Hepatocyte (in vitro differentiated cells): ENCODE measurements at regions not wholly inside any gene's neighbourhood (a gene's known extent, or its start where the extent isn't known, plus 50 kb on each side); places are given as distances from the start of the nearest gene placed in this dataset.

ENCODE experiments used
- DNase-seq: peaks from one replicate; pipeline ENCODE4 v3.0.0-alpha.2; 2016; ENCODE audit warnings: low spot score
- H2AFZ ChIP-seq: fragments of 200-600 bp; sonication (generic); 2 replicates; pipeline ENCODE4 v1.6.0; 2016; ENCODE audit warnings: antibody characterized with exemption, mild to moderate bottlenecking
- H3K27ac ChIP-seq: fragments of 200-600 bp; sonication (generic); 2 replicates; pipeline ENCODE4 v1.5.1; 2016; ENCODE audit warnings: mild to moderate bottlenecking
- H3K27me3 ChIP-seq: fragments of 200-600 bp; sonication (generic); 2 replicates; pipeline ENCODE4 v1.6.1; 2016
- H3K36me3 ChIP-seq: fragments of 200-600 bp; sonication (generic); replicated peaks from 2 replicates; pipeline ENCODE4 v1.5.1; 2016; ENCODE audit warnings: low read depth; ENCODE audit not compliant: insufficient read depth
- H3K4me1 ChIP-seq: fragments of 200-600 bp; sonication (generic); 2 replicates; pipeline ENCODE4 v1.5.1; 2016; ENCODE audit warnings: mild to moderate bottlenecking, moderate library complexity; ENCODE audit not compliant: insufficient read depth
- H3K4me2 ChIP-seq: fragments of 200-600 bp; sonication (generic); 2 replicates; pipeline ENCODE4 v1.6.0; 2016
- H3K4me3 ChIP-seq: fragments of 200-600 bp; sonication (generic); 2 replicates; pipeline ENCODE4 v1.5.1; 2016; ENCODE audit warnings: mild to moderate bottlenecking
- H3K79me2 ChIP-seq: fragments of 200-600 bp; sonication (generic); 2 replicates; pipeline ENCODE4 v1.6.0; 2017; ENCODE audit warnings: mild to moderate bottlenecking
- H3K9me2 ChIP-seq: fragments of 200-600 bp; sonication (generic); replicated peaks from 2 replicates; pipeline ENCODE4 v1.6.0; 2017; ENCODE audit warnings: mild to moderate bottlenecking; ENCODE audit not compliant: insufficient read depth
- H3K9me3 ChIP-seq: fragments of 200-600 bp; sonication (generic); 2 replicates; pipeline ENCODE4 v1.5.1; 2016; ENCODE audit warnings: low read depth, mild to moderate bottlenecking
- H4K20me1 ChIP-seq: fragments of 200-600 bp; sonication (generic); 2 replicates; pipeline ENCODE4 v1.6.0; 2016; ENCODE audit warnings: mild to moderate bottlenecking; ENCODE audit not compliant: insufficient read depth, poor library complexity, severe bottlenecking
- EZH2 ChIP-seq: fragments of 200-600 bp; sonication (generic); IDR thresholded peaks from 2 replicates; pipeline ENCODE4 v1.6.1; 2016; ENCODE audit warnings: antibody characterized with exemption, mild to moderate bottlenecking, borderline replicate concordance
- EZH2phosphoT487 ChIP-seq: fragments of 200-600 bp; sonication (generic); IDR thresholded peaks from one replicate; pipeline ENCODE4 v1.6.1; 2018; ENCODE audit warnings: antibody characterized with exemption, mild to moderate bottlenecking, low read depth, moderate library complexity; ENCODE audit not compliant: unreplicated experiment, severe bottlenecking
- WGBS: methylation state at CpG from one replicate; pipeline ENCODE4 v1.1.6; 2016; ENCODE audit warnings: low lambda C conversion rate; ENCODE audit errors: missing lambda C conversion rate; 5-methylcytosine and 5-hydroxymethylcytosine counted together
- TF ChIP-seq, protein P1 (sequence below): fragments of 200-600 bp; sonication (generic); IDR thresholded peaks from 2 replicates; pipeline ENCODE4 v1.5.1; 2016; ENCODE audit warnings: antibody characterized with exemption, mild to moderate bottlenecking; ENCODE audit not compliant: poor library complexity

DNA sequence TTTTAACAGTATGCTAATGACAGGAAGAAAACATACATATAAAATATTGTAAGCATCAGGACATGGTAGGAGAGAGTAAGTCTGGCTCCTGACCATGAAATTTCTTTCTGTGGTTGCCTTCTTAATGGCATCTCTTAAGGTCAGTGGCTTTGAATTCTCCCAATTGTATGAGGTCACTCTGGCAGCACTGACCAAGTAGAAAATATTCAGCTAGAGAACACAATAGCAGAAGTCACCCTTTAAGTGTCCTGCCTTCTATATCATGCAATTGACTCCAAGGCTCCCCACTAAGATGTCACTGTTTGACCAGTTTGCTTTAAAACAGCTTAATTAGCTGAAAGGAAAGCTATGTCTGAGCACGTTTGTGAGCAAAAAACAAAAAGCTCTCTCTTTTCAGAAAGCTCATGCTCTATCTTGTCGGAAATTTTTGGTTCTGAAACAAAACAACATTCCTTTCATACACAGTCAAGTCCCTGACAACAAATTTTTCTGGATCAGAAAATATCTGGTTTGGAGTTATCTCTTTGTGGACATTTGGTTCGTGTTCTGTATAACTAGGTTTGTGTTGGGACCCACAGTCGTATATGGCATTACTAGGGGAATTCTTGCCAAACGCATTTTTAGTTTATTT, 120.9 kb upstream of the IFNGR1 start:
- Histone ChIP-seq H3K9me2 (no peaks in the 10 kb centered on the region), H3K4me3 (no peak overlapping the region), H3K27ac (no peak overlapping the region), H2AFZ (peak overlapping the region; percentile 30), H3K27me3 (no peaks in the 10 kb centered on the region), H3K79me2 (no peaks in the 10 kb centered on the region), H3K9me3 (no peaks in the 10 kb centered on the region), H4K20me1 (no peaks in the 10 kb centered on the region), H3K4me2 (no peak overlapping the region), H3K36me3 (no peaks in the 10 kb centered on the region), H3K4me1 (peaks cover 4% of the 10 kb centered on the region)
- no peak for DNase-seq
- WGBS: 65% methylated on average over 5 of the region's 5 CpGs
- no peak for TF ChIP-seq EZH2phosphoT487
- TF ChIP-seq, protein P1, sequence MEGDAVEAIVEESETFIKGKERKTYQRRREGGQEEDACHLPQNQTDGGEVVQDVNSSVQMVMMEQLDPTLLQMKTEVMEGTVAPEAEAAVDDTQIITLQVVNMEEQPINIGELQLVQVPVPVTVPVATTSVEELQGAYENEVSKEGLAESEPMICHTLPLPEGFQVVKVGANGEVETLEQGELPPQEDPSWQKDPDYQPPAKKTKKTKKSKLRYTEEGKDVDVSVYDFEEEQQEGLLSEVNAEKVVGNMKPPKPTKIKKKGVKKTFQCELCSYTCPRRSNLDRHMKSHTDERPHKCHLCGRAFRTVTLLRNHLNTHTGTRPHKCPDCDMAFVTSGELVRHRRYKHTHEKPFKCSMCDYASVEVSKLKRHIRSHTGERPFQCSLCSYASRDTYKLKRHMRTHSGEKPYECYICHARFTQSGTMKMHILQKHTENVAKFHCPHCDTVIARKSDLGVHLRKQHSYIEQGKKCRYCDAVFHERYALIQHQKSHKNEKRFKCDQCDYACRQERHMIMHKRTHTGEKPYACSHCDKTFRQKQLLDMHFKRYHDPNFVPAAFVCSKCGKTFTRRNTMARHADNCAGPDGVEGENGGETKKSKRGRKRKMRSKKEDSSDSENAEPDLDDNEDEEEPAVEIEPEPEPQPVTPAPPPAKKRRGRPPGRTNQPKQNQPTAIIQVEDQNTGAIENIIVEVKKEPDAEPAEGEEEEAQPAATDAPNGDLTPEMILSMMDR: no peak
- no peak for TF ChIP-seq EZH2

DNA sequence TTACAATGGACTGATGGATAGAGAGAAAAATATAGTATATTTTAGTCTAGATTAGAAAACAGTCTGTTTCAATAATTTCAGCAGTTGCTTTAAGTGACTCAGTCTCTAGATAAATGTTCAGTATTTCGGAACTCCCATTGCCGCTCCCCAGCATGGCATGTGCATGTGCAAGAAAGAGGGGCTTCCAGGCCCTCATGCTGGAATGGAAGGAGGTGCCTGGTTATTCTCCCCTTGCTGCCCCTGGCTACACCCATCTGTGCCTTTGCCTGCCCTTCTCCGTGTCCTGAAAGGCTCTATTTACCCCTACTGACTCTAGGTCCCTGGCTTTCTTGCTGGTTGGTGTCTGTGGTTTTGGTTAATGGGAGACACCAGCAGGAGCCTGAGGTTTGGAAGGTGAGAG, 115.7 kb upstream of the IFNGR1 start:
- H3K9me3 ChIP-seq: no peaks in the 10 kb centered on the region
- H3K4me2 ChIP-seq: no peak overlapping the region
- no peaks in the 10 kb centered on the region for H3K27me3 ChIP-seq
- no peaks in the 10 kb centered on the region for H3K9me2 ChIP-seq
- H3K4me3 ChIP-seq: no peak overlapping the region
- TF ChIP-seq EZH2phosphoT487: no peak
- no peak for TF ChIP-seq EZH2
- TF ChIP-seq, protein P1: no peak
- H2AFZ ChIP-seq: no peak overlapping the region
- H3K27ac ChIP-seq: no peak overlapping the region
- 90% methylated on average over 3 of the region's 3 CpGs for WGBS
- no peaks in the 10 kb centered on the region for H3K79me2 ChIP-seq
- H4K20me1 ChIP-seq: no peaks in the 10 kb centered on the region
- no peaks in the 10 kb centered on the region for H3K36me3 ChIP-seq
- peaks cover 6% of the 10 kb centered on the region for H3K4me1 ChIP-seq
- DNase-seq: no peak

DNA sequence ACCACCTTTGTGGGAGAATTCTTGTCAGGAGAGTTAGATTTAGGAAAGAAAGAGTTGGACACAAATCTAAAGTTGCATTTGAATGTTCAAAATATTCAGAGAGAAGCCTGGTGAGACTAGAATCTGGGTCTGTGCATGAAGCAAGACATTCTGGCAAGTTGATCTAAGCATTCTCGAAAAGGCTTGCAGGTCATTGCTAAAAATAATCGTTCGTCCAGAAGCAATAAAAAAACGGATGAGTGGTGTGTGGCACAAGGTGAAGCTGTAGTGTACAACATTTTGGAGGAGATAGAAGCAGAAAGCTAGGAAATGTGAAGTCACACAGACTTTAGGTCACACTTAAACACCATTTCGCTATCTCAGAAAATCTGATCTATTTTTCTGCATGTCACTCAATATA, 114.9 kb upstream of the IFNGR1 start:
- Histone ChIP-seq H3K4me1 (peaks cover 6% of the 10 kb centered on the region), H3K9me2 (no peaks in the 10 kb centered on the region), H3K36me3 (no peaks in the 10 kb centered on the region), H3K79me2 (no peaks in the 10 kb centered on the region), H2AFZ (no peak overlapping the region), H3K4me3 (no peak overlapping the region), H3K27me3 (no peaks in the 10 kb centered on the region), H3K27ac (no peak overlapping the region), H3K4me2 (no peak overlapping the region), H4K20me1 (no peaks in the 10 kb centered on the region), H3K9me3 (no peaks in the 10 kb centered on the region)
- TF ChIP-seq, protein P1: no peak
- TF ChIP-seq EZH2phosphoT487 (no peak), EZH2 (no peak)
- DNase-seq: no peak
- 91% methylated on average over 5 of the region's 5 CpGs for WGBS
